Effector CD4-positive, alpha-beta T cell (primary cell): ENCODE measurements at regions not wholly inside any gene's neighbourhood (a gene's known extent, or its start where the extent isn't known, plus 50 kb on each side); places are given as distances from the start of the nearest gene placed in this dataset.

Experiments
- DNase-seq: peaks from one replicate; pipeline ENCODE4 v3.0.0-alpha.2; 2020

- no peak for DNase-seq
Observed at GRCh38 chr18:39938676-39939608, 2016.1 kb upstream of the PIK3C3 start.

GRCh38 chr18:39935598-39935997, 2019.4 kb upstream of the PIK3C3 start:
- DNase-seq: no peak

DNA sequence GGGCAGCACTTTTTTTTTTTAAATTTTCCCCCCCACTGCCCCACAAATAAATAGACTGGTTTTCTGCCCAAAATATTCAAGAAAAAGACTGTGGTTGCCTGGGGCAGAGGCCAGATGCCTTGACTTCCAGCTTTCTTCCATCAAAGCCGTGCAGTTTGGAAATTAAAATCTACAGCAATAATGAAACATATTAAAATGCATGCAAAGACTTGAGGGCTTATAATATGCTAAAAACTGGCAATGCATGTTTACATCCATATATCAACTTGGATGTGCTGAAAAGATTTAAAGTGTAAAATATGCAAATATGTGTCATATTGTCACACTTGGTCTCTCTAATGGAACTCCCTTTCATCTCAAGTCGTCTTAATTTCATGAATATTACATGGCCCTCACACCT, 2036.2 kb upstream of the PIK3C3 start:
- DNase-seq: no peak

DNA sequence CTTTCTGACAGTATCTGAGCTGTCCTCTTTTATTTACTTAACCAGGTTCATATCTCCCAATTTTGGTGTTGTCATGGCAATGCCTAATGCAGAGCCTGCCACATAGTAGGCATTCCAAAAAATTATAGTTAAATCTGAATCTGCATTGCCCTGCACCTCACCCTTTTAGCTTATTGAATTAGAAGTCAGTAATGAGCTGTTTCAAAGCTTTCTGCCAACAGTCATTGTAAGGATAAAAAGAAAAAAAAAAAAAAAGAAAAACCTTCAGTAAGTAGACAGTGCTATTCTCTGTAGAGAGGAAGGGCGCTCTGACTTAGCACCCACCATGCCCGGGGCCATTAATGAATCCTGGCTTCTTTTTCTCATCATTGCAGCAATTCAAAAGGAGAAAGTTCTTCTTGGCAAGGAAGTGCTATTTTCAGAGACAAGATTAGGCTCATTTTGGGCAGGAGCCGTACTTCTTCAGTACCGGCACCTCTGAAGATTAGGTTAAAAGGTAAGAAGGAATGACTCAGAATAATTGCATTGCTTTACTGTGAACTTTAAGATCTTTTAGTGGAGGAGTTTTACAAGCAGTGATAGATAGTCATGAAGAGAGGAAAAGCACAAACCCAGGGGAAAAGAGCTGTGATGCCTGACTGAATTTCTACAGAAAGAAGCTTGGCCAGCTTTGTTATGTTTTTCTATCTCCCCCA, 2041.2 kb upstream of the PIK3C3 start:
- no peak for DNase-seq

DNA sequence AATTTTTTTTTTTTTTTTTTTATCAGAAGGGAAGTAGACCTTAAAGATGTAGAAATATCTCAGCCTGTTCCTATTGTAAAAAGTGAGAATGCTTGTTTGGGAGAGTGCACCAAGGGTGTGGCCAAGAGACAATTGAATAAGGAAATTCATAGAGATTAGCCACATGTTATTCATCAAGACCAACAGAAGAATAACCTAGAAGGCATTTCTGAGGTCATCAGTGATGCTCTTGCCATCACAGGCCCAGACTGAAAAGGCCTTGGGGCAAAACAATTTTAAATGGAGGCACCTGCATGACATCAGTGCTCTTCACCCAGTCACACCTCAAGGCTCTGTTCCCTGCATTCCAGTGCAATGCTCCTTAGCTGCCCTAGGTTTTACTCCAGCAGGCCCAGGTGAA, 2043.3 kb upstream of the PIK3C3 start:
- no peak for DNase-seq

DNA sequence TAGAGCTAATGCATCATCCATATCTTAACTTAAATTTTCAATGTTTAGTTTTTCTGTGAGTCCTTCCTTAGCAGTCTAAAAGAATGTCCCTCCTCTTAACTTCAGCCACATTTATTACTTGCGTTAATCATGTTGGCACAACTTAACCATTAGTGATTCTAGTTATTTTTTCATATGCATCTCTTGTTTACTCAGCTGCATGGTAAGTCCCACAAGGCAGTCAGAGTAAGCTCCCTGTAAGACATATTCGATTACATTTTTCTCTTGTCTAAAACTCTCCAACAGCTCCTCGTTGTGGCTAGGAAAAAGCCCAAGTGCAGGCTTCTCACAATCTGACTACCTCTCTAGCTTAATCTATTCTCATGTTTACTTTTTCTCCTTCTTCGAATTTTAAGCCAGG, 2045.3 kb upstream of the PIK3C3 start:
- DNase-seq: no peak

- DNase-seq: no peak
Observed at GRCh38 chr18:39886136-39886535, 2068.9 kb upstream of the PIK3C3 start.

DNA sequence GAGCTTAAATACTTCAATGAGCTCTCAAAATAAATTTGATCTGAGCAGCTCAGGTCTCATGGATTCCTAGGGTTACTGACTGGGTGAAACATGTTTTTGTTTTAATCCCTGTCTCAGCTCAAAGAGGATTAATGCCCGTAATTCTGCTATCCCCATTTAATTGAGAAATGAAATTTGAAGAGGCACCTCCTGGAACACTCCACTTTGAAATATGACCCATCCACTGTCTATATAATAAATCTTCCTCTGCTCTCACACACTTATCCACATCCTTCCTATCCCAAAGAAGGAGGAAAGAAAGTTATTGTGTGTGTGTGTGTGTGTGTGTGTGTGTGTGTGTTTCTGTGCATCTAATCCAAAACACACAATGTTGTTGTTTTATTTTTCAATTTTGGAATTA, 2082.4 kb upstream of the PIK3C3 start:
- DNase-seq: no peak

DNA sequence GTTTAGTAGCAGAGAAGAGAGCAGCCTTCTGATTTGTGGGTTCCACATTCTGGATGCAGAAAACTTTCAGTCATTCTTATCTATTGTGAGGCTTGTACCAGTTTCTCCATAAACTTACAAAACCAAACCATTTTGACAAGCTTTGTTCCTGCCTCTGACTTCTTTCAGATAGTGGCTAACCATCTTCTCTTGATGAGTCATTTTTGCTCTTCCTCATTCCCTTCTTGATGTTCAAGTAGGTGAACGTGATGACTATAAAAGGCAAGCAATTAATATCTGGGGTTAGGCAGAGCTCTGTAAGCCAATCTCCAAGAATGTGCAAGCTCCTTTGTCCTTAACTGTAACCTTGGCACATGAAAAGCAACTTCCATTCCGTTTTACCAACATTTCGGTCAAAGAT, 2083.1 kb upstream of the PIK3C3 start:
- DNase-seq: no peak

DNA sequence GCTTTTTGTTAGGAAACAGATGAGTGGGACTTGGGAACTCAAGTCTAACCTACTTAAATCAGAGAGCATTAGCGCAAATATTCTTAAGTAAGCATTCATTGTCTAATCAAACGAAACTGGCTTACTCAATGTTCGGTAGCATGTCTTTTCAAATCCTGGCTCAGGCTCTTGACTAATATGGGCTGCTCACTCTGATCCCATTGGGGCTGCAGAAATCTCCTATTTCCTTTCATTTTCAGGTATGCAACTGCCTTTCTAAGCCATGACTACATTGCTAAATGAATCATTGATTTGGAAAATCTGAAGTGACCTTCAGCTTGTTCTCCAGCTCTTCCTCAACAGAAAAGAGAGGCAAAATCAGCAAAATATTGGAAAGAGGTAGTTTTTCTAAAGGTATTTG, 2084.4 kb upstream of the PIK3C3 start:
- DNase-seq: no peak

DNA sequence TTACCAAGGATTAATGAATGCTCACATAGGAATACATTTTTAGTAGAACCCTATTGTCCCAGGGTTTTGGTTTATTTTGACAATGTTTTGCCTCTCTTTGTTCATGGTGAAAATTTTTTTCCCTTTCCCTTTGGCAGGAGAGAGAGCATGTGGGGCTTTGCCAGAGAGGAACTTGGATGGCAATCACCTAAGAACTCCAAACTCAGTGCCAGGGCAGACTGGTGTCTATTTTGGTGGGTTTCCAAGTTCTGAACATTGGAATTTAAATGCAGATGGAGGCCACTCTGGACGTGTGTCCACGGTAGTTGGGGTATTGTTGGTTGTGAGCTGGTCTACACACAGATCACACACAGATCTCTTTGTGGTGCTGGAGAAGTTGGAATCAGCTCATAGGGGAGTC, 2091.1 kb upstream of the PIK3C3 start:
- no peak for DNase-seq

DNA sequence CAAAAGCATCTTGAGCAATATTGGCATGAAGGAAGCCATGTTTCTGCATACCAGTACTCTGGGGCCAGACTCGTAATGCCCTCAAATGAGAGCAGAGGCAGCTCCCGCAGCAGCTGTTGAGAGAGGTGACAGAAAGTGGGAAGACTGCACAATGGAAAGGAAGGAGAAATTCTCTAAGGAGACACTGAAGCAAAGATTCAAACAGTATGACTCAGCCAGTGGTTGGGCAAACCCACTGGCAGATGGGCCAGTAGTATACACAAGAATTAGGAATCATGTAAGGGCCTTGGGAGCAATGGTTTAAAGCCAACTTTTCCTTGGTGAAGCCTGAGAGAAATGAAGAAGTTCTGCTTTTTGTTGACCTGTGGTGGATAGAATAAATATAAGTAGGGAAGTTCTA, 2092.7 kb upstream of the PIK3C3 start:
- DNase-seq: no peak

GRCh38 chr18:39854291-39854690, 2100.7 kb upstream of the PIK3C3 start:
- DNase-seq: no peak

- no peak for DNase-seq
Observed at GRCh38 chr18:39846265-39846664, 2108.8 kb upstream of the PIK3C3 start.

GRCh38 chr18:39845631-39846030, 2109.4 kb upstream of the PIK3C3 start:
- DNase-seq: no peak

DNA sequence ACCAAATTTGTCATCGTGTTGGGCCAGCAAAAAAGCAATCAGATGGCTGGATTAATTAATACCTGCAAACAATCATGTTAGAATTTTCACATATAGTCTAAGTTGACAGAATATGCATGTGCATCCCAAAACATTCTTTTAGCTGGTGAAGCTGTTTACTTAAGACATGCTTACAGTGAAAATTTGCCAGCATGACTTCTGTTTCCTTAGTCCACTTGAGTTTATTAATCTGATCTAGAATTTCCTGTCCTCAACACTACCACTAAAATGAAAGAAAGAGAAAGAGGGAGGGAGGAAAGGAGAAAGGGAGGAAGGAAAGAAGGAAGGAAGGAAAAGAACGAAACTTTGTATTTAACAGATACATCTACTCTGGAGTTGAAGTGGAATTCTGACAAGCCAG, 2109.9 kb upstream of the PIK3C3 start:
- no peak for DNase-seq

DNA sequence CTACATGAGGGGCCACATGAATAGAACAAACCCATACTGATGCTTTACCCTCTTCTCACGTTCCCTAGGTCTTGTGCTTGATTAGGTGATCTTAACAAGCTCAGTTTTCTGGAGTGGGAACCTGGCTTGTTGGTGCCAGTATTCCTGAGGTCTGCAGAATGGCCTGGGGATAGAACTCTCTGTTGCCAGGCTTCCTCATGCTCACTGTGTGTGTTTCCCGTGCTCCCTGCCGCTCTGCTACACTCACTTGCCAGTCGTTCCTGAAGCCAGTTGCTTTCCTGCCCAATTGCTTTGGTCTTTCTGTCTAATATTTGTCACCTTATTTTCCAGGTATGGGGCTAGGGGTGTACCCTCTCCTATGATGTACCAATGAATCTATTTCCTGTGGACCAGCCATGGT, 2111.5 kb upstream of the PIK3C3 start:
- DNase-seq: no peak

DNA sequence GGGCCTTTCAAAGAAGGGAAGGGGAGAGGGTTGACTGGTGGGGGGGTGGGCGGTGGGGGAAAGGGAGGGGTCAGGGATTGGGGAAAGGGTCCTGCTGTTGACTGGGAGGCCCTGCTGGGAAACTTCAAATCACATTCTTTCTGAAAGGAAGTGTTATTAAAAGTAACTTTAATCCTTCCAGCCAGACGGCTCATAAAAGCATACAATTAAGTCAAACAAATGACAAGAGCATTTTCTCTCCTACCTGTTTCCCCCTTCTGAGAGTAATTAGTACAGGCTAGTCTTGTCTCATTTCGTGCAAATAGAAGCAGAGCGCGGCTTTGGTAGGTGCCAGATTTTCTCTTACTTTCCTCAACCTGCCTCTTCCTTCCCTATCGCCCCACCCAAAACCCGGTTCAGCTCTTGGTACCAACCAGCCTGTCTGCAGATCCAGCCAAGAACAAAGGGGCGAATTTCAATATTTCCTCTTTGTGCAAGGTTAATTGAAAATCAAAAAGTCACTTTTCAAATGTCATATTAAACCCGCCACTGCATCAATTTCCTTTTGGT, 2112.6 kb upstream of the PIK3C3 start:
- no peak for DNase-seq

GRCh38 chr18:39841482-39842365, 2113.3 kb upstream of the PIK3C3 start:
- DNase-seq: no peak

- no peak for DNase-seq
Observed at GRCh38 chr18:39840856-39841481, 2114.1 kb upstream of the PIK3C3 start.

DNA sequence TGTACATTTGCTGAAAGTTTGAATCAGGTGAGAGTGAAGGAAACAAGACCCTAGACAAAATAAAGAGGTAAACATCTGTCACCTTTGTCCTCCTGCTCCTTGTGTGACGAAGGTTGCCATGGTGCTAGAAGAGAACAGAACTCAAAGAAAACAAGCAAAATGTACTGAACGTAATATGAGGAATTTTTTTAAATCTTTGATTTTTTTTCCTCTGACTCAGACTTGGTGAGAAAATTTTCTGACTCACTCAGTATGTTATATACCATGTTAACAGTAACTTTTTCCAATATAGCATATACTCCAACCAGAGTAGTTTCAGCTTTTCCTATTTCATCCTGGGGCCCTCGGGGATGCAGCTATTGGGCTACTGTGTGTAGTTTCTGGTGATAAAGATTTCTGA, 2114.6 kb upstream of the PIK3C3 start:
- DNase-seq: no peak

GRCh38 chr18:39839782-39840181, 2115.3 kb upstream of the PIK3C3 start:
- no peak for DNase-seq
